ENCODE measurements at regions not wholly inside any gene's neighbourhood (a gene's known extent, or its start where the extent isn't known, plus 50 kb on each side); places are given as distances from the start of the nearest gene placed in this dataset.
A peak's percentile ranks its signal among the peaks of the same experiment; 100 is the strongest.

DNA sequence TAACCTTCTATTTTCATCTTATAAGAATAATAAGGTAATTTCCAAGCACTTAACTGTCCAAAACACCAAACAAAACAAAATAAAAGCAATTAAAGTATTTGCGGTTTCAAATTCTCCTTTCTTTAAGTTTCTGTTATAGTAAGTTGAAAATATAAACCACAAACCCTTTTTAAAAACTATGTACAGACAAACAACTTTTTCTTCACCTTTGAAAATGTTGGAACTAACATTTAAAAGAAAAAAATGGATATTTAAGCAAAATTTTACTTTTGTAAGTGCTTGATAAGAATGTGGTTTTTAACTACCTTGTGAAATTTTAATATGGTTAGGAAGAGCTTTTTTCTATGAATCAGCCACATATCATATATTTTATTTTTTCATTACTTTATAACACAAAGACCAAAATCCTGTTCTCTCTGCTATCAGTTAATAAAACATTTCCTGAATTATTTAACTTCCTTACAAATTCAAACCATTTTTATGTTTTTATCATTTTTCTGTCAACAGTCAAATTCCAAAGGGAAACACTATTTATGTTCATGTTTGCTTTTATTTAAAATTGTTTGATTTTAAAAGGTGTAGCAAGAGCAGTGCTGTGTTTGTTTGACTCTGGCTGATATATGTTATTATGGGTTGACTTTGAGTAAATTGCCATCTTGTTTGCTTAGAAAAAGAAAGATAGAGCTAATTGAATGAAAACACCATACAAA, 554.1 kb upstream of the KLHL1 start:
- CTCF ChIA-PET = no interaction called here
- POLR2A ChIA-PET = no interaction called here
- DNase-seq (ENCODE audit: extremely low spot score) = no peak
- no peak for TF ChIP-seq CTCF (IDR thresholded peaks at IDR 0.05; ENCODE audit: control extremely low read depth, extremely low read depth, low read depth, missing control alignments)

GRCh38 chr13:70644052-70644451, 535.8 kb upstream of the KLHL1 start:
- CTCF ChIA-PET = interaction anchor here (1.3 kb wide), 1 partner anchor 9 kb away, joined by 3 read pairs; no protein-coding TSS in a partner anchor
- DNase-seq (ENCODE audit: extremely low spot score) = no peak
- POLR2A ChIA-PET = no interaction called here
- no peak for TF ChIP-seq CTCF (IDR thresholded peaks at IDR 0.05; ENCODE audit: control extremely low read depth, extremely low read depth, low read depth, missing control alignments)

DNA sequence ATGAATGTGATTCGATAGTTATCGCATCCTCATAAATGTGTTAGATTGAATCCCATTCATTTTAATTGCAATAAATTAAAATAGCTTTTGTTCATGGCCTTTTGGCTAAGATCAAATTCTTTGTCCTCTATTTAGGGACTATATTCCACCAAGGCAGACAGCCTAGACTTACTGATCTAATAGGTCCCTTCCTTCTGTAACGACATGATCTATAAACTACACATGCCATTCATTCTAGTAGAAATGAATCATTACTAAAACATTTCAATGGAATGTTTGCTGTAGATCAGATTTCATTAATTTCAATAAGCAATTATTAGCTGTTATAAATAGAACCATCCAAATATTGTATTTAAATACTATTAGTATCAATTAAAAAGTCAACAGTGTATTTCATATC, 526.6 kb upstream of the KLHL1 start:
- CTCF ChIA-PET = interaction anchor here (1.2 kb wide), 1 partner anchor 9 kb away, joined by 3 read pairs; no protein-coding TSS in a partner anchor
- DNase-seq (ENCODE audit: extremely low spot score) = no peak
- no peak for TF ChIP-seq CTCF (IDR thresholded peaks at IDR 0.05; ENCODE audit: control extremely low read depth, extremely low read depth, low read depth, missing control alignments)
- POLR2A ChIA-PET = no interaction called here

- DNase-seq (ENCODE audit: extremely low spot score) = no peak
- CTCF ChIA-PET = no interaction called here
These were observed 522.0 kb upstream of the KLHL1 start for GRCh38 chr13:70630247-70630646.

GRCh38 chr13:70623239-70623638, 515.0 kb upstream of the KLHL1 start:
- ChIA-PET CTCF (no interaction called here), POLR2A (no interaction called here)
- DNase-seq (ENCODE audit: extremely low spot score) = no peak
- TF ChIP-seq CTCF (IDR thresholded peaks at IDR 0.05; ENCODE audit: control extremely low read depth, extremely low read depth, low read depth, missing control alignments) = peak; percentile 29

More at GRCh38 chr13:70630247-70630646, 522.0 kb upstream of the KLHL1 start:
- POLR2A ChIA-PET = no interaction called here
- TF ChIP-seq CTCF (IDR thresholded peaks at IDR 0.05; ENCODE audit: control extremely low read depth, extremely low read depth, low read depth, missing control alignments) = no peak

GRCh38 chr13:70622796-70623195, 514.5 kb upstream of the KLHL1 start:
- CTCF ChIA-PET = interaction anchor here (1.1 kb wide), 1 partner anchor 16 kb away, joined by 3 read pairs; no protein-coding TSS in a partner anchor
- DNase-seq (ENCODE audit: extremely low spot score) = no peak
- TF ChIP-seq CTCF (IDR thresholded peaks at IDR 0.05; ENCODE audit: control extremely low read depth, extremely low read depth, low read depth, missing control alignments) = no peak
- POLR2A ChIA-PET = no interaction called here

Measured in GM10248 (cell line).